Thyroid gland (tissue), 4 donors: ENCODE measurements at regions not wholly inside any gene's neighbourhood (a gene's known extent, or its start where the extent isn't known, plus 50 kb on each side); places are given as distances from the start of the nearest gene placed in this dataset.

Experiments used
- CTCF ChIP-seq, 6 experiments: fragments of 200-600 bp in 3 of 6; fragments of 450-650 bp in 3 of 6; sonication (generic) in 3 of 6; IDR thresholded peaks; one replicate each; pipeline ENCODE4 v1.5.1; 2016 to 2019; ENCODE audit warnings: antibody characterized with exemption in 6 of 6, mild to moderate bottlenecking in 2 of 6, inconsistent platforms in 1 of 6, moderate library complexity in 1 of 6
- POLR2A ChIP-seq, 2 donors: fragments of 450-650 bp; IDR thresholded peaks; one replicate each; pipeline ENCODE4 v1.6.1; 2017; ENCODE audit warnings: antibody characterized with exemption in 2 of 2, mild to moderate bottlenecking in 2 of 2, moderate library complexity in 1 of 2

- TF ChIP-seq CTCF (IDR thresholded peaks at IDR 0.05) (no peak), POLR2A (IDR thresholded peaks at IDR 0.05) (no peak)
Measured at GRCh38 chr4:81527115-81527514, 55.4 kb upstream of the RASGEF1B start.
